SU-DHL-6 (cell line): ENCODE measurements at regions not wholly inside any gene's neighbourhood (a gene's known extent, or its start where the extent isn't known, plus 50 kb on each side); places are given as distances from the start of the nearest gene placed in this dataset.

Experiments
- CTCF ChIP-seq: fragments of 200-600 bp; sonication (generic); IDR thresholded peaks from one replicate; pipeline ENCODE4 v1.5.1; 2017; ENCODE audit warnings: antibody characterized with exemption, mild to moderate bottlenecking, low read length, moderate library complexity; ENCODE audit not compliant: insufficient read depth, poor library complexity, severe bottlenecking
- EZH2phosphoT487 ChIP-seq: fragments of 200-600 bp; sonication (generic), shearing (Covaris generic); conservative IDR thresholded peaks from 2 replicates; pipeline ENCODE4 v1.6.1; 2018; ENCODE audit warnings: mild to moderate bottlenecking, antibody characterized with exemption, low read length, moderate library complexity, mixed read lengths

GRCh38 chr4:181550381-181550780 is 692.8 kb upstream of the TENM3 start:
- TF ChIP-seq CTCF: no peak
- TF ChIP-seq EZH2phosphoT487: no peak
